Transverse colon (tissue), 3 donors: ENCODE measurements at regions not wholly inside any gene's neighbourhood (a gene's known extent, or its start where the extent isn't known, plus 50 kb on each side); places are given as distances from the start of the nearest gene placed in this dataset.

Experiments
- CTCF ChIP-seq, 5 experiments: fragments of 200-600 bp in 3 of 5; fragments of 450-650 bp in 2 of 5; sonication (generic) in 3 of 5; IDR thresholded peaks; 1 replicate in 2 of 5; 2 replicates in 3 of 5; pipeline ENCODE4 v1.5.1; 2016 to 2017; ENCODE audit warnings: antibody characterized with exemption in 5 of 5, inconsistent platforms in 3 of 5, mild to moderate bottlenecking in 2 of 5, moderate library complexity in 1 of 5
- EP300 ChIP-seq: sonication (generic); formaldehyde crosslinking; IDR thresholded peaks from one replicate; pipeline ENCODE4 v1.6.1; 2017; ENCODE audit warnings: antibody characterized with exemption, low read depth
- POLR2A ChIP-seq: fragments of 450-650 bp; IDR thresholded peaks from one replicate; pipeline ENCODE4 v1.6.1; 2016; ENCODE audit warnings: antibody characterized with exemption, mild to moderate bottlenecking, moderate library complexity

- peak in 3 of 5 experiments; percentile 16 to 50 (median 27) for TF ChIP-seq CTCF (IDR thresholded peaks at IDR 0.05)
- TF ChIP-seq EP300, result no peak
- no peak for TF ChIP-seq POLR2A
Observed at GRCh38 chrX:34300871-34301270, 168.8 kb upstream of the FAM47A start.
